ENCODE measurements at regions not wholly inside any gene's neighbourhood (a gene's known extent, or its start where the extent isn't known, plus 50 kb on each side); places are given as distances from the start of the nearest gene placed in this dataset.

DNA sequence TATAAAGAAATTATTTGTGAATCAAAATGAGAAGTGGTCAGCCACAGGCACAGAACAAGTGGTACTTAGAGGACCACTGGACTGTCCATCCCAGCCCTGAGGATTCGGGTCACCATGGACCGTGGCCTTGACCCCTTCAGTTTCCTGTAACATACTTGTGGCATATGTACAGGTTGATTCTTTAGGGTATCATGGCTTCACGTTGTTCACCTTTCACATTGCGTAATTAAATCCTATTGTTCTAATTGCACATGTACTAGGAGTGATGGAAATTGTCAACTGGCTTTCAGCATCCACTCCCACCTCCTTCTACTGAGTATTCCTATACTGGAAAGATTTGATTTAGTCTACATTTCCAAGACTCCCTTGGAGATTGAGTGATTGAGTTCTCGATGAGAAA, 148.3 kb upstream of the GJB5 start:
- H3K4me3 ChIP-seq, result no peak overlapping the region
- no peak overlapping the region for H2AFZ ChIP-seq
- WGBS (ENCODE audit: low lambda C conversion rate, missing lambda C conversion rate), result 87% methylated on average over 5 of the region's 5 CpGs
- H3K27me3 ChIP-seq, result peaks cover 8% of the 10 kb centered on the region
- no peaks in the 10 kb centered on the region for H3K79me2 ChIP-seq
- TF ChIP-seq EZH2 (IDR thresholded peaks at IDR 0.05; ENCODE audit: borderline replicate concordance) (no peak), EZH2phosphoT487 (IDR thresholded peaks at IDR 0.05; ENCODE audit: low read depth, severe bottlenecking, unreplicated experiment) (no peak)
- TF ChIP-seq, protein P1, sequence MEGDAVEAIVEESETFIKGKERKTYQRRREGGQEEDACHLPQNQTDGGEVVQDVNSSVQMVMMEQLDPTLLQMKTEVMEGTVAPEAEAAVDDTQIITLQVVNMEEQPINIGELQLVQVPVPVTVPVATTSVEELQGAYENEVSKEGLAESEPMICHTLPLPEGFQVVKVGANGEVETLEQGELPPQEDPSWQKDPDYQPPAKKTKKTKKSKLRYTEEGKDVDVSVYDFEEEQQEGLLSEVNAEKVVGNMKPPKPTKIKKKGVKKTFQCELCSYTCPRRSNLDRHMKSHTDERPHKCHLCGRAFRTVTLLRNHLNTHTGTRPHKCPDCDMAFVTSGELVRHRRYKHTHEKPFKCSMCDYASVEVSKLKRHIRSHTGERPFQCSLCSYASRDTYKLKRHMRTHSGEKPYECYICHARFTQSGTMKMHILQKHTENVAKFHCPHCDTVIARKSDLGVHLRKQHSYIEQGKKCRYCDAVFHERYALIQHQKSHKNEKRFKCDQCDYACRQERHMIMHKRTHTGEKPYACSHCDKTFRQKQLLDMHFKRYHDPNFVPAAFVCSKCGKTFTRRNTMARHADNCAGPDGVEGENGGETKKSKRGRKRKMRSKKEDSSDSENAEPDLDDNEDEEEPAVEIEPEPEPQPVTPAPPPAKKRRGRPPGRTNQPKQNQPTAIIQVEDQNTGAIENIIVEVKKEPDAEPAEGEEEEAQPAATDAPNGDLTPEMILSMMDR (IDR thresholded peaks at IDR 0.05; ENCODE audit: poor library complexity), result no peak
- H3K9me3 ChIP-seq (ENCODE audit: low read depth), result no peaks in the 10 kb centered on the region
- H3K27ac ChIP-seq, result no peak overlapping the region
- no peaks in the 10 kb centered on the region for H4K20me1 ChIP-seq (ENCODE audit: insufficient read depth, poor library complexity, severe bottlenecking)
- H3K4me1 ChIP-seq (ENCODE audit: insufficient read depth), result no peaks in the 10 kb centered on the region
- H3K9me2 ChIP-seq (replicated peaks; ENCODE audit: insufficient read depth), result no peaks in the 10 kb centered on the region
- DNase-seq (ENCODE audit: low spot score), result no peak
- H3K4me2 ChIP-seq, result no peak overlapping the region
- no peaks in the 10 kb centered on the region for H3K36me3 ChIP-seq (replicated peaks; ENCODE audit: insufficient read depth, low read depth)

DNA sequence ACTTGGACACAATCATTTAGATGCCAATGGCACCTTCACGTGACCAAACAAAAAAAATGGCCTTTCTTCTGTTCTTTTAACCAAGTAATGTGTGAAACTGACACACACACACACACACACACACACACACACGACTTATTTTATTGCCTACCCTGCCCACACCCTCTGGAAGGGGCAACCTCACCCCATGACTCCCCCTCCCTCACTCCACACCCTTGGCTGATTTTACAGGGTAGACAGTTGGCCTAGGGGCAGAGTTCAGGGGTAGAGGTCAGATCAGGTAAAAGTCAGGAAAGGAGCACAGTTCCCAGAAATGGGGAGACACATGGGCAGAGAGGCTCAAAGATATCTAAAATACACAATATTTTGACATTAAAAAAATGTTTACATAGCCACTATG, 144.8 kb upstream of the GJB5 start:
- no peaks in the 10 kb centered on the region for H3K9me2 ChIP-seq (replicated peaks; ENCODE audit: insufficient read depth)
- DNase-seq (ENCODE audit: low spot score), result no peak
- no peaks in the 10 kb centered on the region for H3K9me3 ChIP-seq (ENCODE audit: low read depth)
- H3K79me2 ChIP-seq, result no peaks in the 10 kb centered on the region
- TF ChIP-seq EZH2phosphoT487 (IDR thresholded peaks at IDR 0.05; ENCODE audit: low read depth, severe bottlenecking, unreplicated experiment), result no peak
- no peak overlapping the region for H3K4me2 ChIP-seq
- no peaks in the 10 kb centered on the region for H4K20me1 ChIP-seq (ENCODE audit: insufficient read depth, poor library complexity, severe bottlenecking)
- H3K27me3 ChIP-seq, result peaks cover 8% of the 10 kb centered on the region
- WGBS (ENCODE audit: low lambda C conversion rate, missing lambda C conversion rate), result 75% methylated on average over 2 of the region's 2 CpGs
- H3K27ac ChIP-seq, result no peak overlapping the region
- no peaks in the 10 kb centered on the region for H3K4me1 ChIP-seq (ENCODE audit: insufficient read depth)
- no peak overlapping the region for H3K4me3 ChIP-seq
- no peak overlapping the region for H2AFZ ChIP-seq
- H3K36me3 ChIP-seq (replicated peaks; ENCODE audit: insufficient read depth, low read depth), result no peaks in the 10 kb centered on the region

DNA sequence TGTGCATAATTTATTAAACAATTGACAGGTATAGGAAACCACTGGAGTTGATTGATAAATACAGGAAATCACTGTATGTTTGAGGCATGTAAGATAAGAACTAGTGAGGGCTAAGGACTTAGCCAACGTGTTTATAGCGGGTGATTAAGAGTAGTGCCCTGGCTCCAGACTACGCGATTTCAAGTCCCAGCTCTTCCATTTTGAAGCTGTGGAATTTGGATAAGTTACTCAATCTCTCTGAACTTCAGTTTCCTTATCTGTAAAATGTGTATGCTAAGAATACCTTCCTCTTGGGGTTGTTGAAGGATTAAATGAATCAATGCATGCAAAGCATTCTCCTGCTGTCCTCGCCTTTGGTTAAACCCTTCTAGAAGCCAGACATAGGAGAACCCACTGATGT, 143.3 kb upstream of the GJB5 start:
- H3K27me3 ChIP-seq, result peaks cover 8% of the 10 kb centered on the region
- H3K36me3 ChIP-seq (replicated peaks; ENCODE audit: insufficient read depth, low read depth), result no peaks in the 10 kb centered on the region
- H4K20me1 ChIP-seq (ENCODE audit: insufficient read depth, poor library complexity, severe bottlenecking), result no peaks in the 10 kb centered on the region
- H3K9me3 ChIP-seq (ENCODE audit: low read depth), result no peaks in the 10 kb centered on the region
- no peak overlapping the region for H2AFZ ChIP-seq
- no peak for TF ChIP-seq EZH2phosphoT487 (IDR thresholded peaks at IDR 0.05; ENCODE audit: low read depth, severe bottlenecking, unreplicated experiment)
- TF ChIP-seq, protein P1 (IDR thresholded peaks at IDR 0.05; ENCODE audit: poor library complexity), result no peak
- TF ChIP-seq EZH2 (IDR thresholded peaks at IDR 0.05; ENCODE audit: borderline replicate concordance), result no peak
- H3K9me2 ChIP-seq (replicated peaks; ENCODE audit: insufficient read depth), result no peaks in the 10 kb centered on the region
- no peak overlapping the region for H3K27ac ChIP-seq
- no peak overlapping the region for H3K4me2 ChIP-seq
- no peaks in the 10 kb centered on the region for H3K79me2 ChIP-seq
- no peak for DNase-seq (ENCODE audit: low spot score)
- WGBS (ENCODE audit: low lambda C conversion rate, missing lambda C conversion rate), result 83% methylated on average over 5 of the region's 5 CpGs
- no peak overlapping the region for H3K4me3 ChIP-seq
- H3K4me1 ChIP-seq (ENCODE audit: insufficient read depth), result no peaks in the 10 kb centered on the region

DNA sequence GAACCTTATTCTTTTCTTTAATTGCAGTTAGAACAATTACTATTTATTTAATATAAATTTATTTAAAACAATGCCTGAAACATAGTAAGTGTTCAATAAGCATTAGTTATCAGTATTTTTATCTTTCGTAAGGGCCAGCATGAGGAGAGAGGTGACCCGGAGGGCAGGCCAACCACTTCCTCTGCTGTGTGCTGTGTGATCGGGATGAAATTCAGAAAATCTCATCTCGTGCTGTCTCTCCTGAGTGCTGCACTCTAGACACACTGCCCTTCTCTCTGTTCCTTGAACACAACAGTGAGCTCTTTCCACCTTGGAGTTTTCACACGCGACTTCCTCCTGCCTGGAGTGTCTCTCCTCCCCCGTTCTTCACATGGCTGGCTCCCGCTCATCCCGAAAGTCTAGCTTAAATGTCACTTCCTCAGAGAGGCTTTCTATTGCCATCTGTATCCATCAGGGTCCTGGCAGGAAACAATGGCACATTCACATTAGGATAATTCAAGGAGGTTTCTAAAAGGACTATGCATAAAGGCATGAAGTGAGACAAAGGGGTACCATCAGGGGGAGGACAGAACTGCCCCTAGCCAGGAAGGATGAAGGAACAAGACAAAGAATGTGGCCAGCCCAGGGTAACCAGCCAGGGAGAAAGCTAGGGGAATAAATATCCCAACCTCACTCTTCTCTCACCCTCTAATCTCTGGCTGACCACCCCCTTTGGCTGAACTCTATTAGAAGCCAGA, 142.6 kb upstream of the GJB5 start:
- no peaks in the 10 kb centered on the region for H3K9me2 ChIP-seq (replicated peaks; ENCODE audit: insufficient read depth)
- no peak for DNase-seq (ENCODE audit: low spot score)
- TF ChIP-seq EZH2 (IDR thresholded peaks at IDR 0.05; ENCODE audit: borderline replicate concordance), result no peak
- TF ChIP-seq, protein P1 (IDR thresholded peaks at IDR 0.05; ENCODE audit: poor library complexity), result no peak
- TF ChIP-seq EZH2phosphoT487 (IDR thresholded peaks at IDR 0.05; ENCODE audit: low read depth, severe bottlenecking, unreplicated experiment), result no peak
- H3K4me2 ChIP-seq, result no peak overlapping the region
- H3K27me3 ChIP-seq, result peaks cover 8% of the 10 kb centered on the region
- no peaks in the 10 kb centered on the region for H4K20me1 ChIP-seq (ENCODE audit: insufficient read depth, poor library complexity, severe bottlenecking)
- H3K79me2 ChIP-seq, result no peaks in the 10 kb centered on the region
- no peak overlapping the region for H3K27ac ChIP-seq
- no peaks in the 10 kb centered on the region for H3K4me1 ChIP-seq (ENCODE audit: insufficient read depth)
- H3K4me3 ChIP-seq, result no peak overlapping the region
- H3K36me3 ChIP-seq (replicated peaks; ENCODE audit: insufficient read depth, low read depth), result no peaks in the 10 kb centered on the region
- WGBS (ENCODE audit: low lambda C conversion rate, missing lambda C conversion rate), result 86% methylated on average over 9 of the region's 9 CpGs
- no peak overlapping the region for H2AFZ ChIP-seq
- H3K9me3 ChIP-seq (ENCODE audit: low read depth), result no peaks in the 10 kb centered on the region

Measured in hepatocyte (in vitro differentiated cells).